ENCODE measurements at regions not wholly inside any gene's neighbourhood (a gene's known extent, or its start where the extent isn't known, plus 50 kb on each side); places are given as distances from the start of the nearest gene placed in this dataset.

DNA sequence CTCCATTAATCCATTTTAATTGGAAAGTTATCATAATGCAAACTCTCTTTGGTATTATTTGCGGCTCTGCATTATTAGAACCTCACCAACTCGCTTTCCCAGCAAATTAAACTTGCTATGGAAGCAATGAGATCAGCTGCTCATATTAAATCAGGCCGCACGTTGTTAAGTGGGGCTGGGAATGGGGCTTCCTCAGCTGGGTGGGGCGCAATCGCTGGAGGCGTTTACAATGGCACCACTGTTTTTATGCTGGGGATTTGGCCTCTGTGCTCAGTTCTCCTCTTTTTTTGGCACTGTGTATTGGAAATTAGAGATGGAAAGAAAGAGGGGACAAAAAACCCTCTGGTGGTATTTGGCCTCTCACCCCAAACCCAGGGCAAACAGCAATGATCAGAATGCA lies 72.2 kb downstream of the RPLP1 start:
- TF ChIP-seq TCF12 (IDR thresholded peaks at IDR 0.05) (no peak), EP300 (IDR thresholded peaks at IDR 0.05; ENCODE audit: borderline replicate concordance in 1 of 2, low read depth in 1 of 2, low read length in 1 of 2) (no peak), CTCF (IDR thresholded peaks at IDR 0.05) (no peak), YY1 (IDR thresholded peaks at IDR 0.05; ENCODE audit: low read depth) (no peak), TAF1 (IDR thresholded peaks at IDR 0.05; ENCODE audit: borderline replicate concordance, low read depth, low read length) (no peak), JUND (IDR thresholded peaks at IDR 0.05) (no peak)

Measured in SK-N-SH (cell line).